ENCODE measurements at regions not wholly inside any gene's neighbourhood (a gene's known extent, or its start where the extent isn't known, plus 50 kb on each side); places are given as distances from the start of the nearest gene placed in this dataset. TPM values are rescaled to one million over a fixed set of nuclear protein-coding genes. Genes with fewer than 3 reads are reported as not detected.
"Not testable (repeated sequence)": the region's sequence is repeated elsewhere in the genome, so short reads cannot be mapped to it uniquely, and the experiment has no call there.

- FAIRE-seq; BruUV-seq (replicated peaks); H3K36me3 ChIP-seq (ENCODE audit: control insufficient read depth in 2 of 2, extremely low read depth in 1 of 2, insufficient read depth in 2 of 2, low read length in 2 of 2); H3K4me1 ChIP-seq (ENCODE audit: control insufficient read depth, extremely low read depth, insufficient read depth, low read length); H3K9ac ChIP-seq (replicated peaks; ENCODE audit: extremely low read depth, insufficient read depth, low read length); CTCF ChIA-PET; H3K27ac ChIP-seq (ENCODE audit: insufficient read depth, low read depth, low read length); dilution Hi-C loops (cut with MboI; ENCODE audit: extremely low pct_ligation_motif_present, low sequenced_read_pairs); H3K9me3 ChIP-seq (replicated peaks; ENCODE audit: control insufficient read depth, insufficient read depth, low read length); POLR2A ChIA-PET; H3K79me2 ChIP-seq (ENCODE audit: control insufficient read depth, insufficient read depth, low read length); DNase-seq (ENCODE audit: low read depth, low spot score); intact Hi-C loops (cut with micrococcal nuclease); H3K4me2 ChIP-seq (ENCODE audit: insufficient read depth, low read length); H2AFZ ChIP-seq (ENCODE audit: low read depth, low read length); H3K9me1 ChIP-seq (replicated peaks; ENCODE audit: control insufficient read depth, extremely low read depth, insufficient read depth, low read length); H4K20me1 ChIP-seq (replicated peaks; ENCODE audit: control insufficient read depth, extremely low read depth, insufficient read depth, low read length); H3K4me3 ChIP-seq (replicated peaks in 1 of 3; ENCODE audit: insufficient read depth in 1 of 3, low read depth in 1 of 3, low read length in 3 of 3); H3K27me3 ChIP-seq (ENCODE audit: control insufficient read depth in 2 of 2, insufficient read depth in 2 of 2, low read length in 2 of 2): not testable (repeated sequence)
Observed at GRCh38 chr5:50607456-50607855, 59.0 kb upstream of the PARP8 start.

- H4K20me1 ChIP-seq (replicated peaks; ENCODE audit: control insufficient read depth, extremely low read depth, insufficient read depth, low read length); H3K79me2 ChIP-seq (ENCODE audit: control insufficient read depth, insufficient read depth, low read length); H3K9ac ChIP-seq (replicated peaks; ENCODE audit: extremely low read depth, insufficient read depth, low read length); H3K27me3 ChIP-seq (ENCODE audit: control insufficient read depth in 2 of 2, insufficient read depth in 2 of 2, low read length in 2 of 2); BruUV-seq (replicated peaks); H2AFZ ChIP-seq (ENCODE audit: low read depth, low read length); H3K36me3 ChIP-seq (ENCODE audit: control insufficient read depth in 2 of 2, extremely low read depth in 1 of 2, insufficient read depth in 2 of 2, low read length in 2 of 2); H3K4me2 ChIP-seq (ENCODE audit: insufficient read depth, low read length); H3K4me1 ChIP-seq (ENCODE audit: control insufficient read depth, extremely low read depth, insufficient read depth, low read length); dilution Hi-C loops (cut with MboI; ENCODE audit: extremely low pct_ligation_motif_present, low sequenced_read_pairs); intact Hi-C loops (cut with micrococcal nuclease); H3K4me3 ChIP-seq (replicated peaks in 1 of 3; ENCODE audit: insufficient read depth in 1 of 3, low read depth in 1 of 3, low read length in 3 of 3); FAIRE-seq; DNase-seq (ENCODE audit: low read depth, low spot score); POLR2A ChIA-PET; CTCF ChIA-PET; H3K27ac ChIP-seq (ENCODE audit: insufficient read depth, low read depth, low read length); H3K9me1 ChIP-seq (replicated peaks; ENCODE audit: control insufficient read depth, extremely low read depth, insufficient read depth, low read length); H3K9me3 ChIP-seq (replicated peaks; ENCODE audit: control insufficient read depth, insufficient read depth, low read length): not testable (repeated sequence)
Observed at GRCh38 chr5:50607953-50608705, 58.3 kb upstream of the PARP8 start.

GRCh38 chr5:50613057-50613456, 53.4 kb upstream of the PARP8 start:
- H3K9me3 ChIP-seq (replicated peaks; ENCODE audit: control insufficient read depth, insufficient read depth, low read length); H3K79me2 ChIP-seq (ENCODE audit: control insufficient read depth, insufficient read depth, low read length); H3K9me1 ChIP-seq (replicated peaks; ENCODE audit: control insufficient read depth, extremely low read depth, insufficient read depth, low read length); H4K20me1 ChIP-seq (replicated peaks; ENCODE audit: control insufficient read depth, extremely low read depth, insufficient read depth, low read length); H3K9ac ChIP-seq (replicated peaks; ENCODE audit: extremely low read depth, insufficient read depth, low read length); dilution Hi-C loops (cut with MboI; ENCODE audit: extremely low pct_ligation_motif_present, low sequenced_read_pairs); POLR2A ChIA-PET; H3K36me3 ChIP-seq (ENCODE audit: control insufficient read depth in 2 of 2, extremely low read depth in 1 of 2, insufficient read depth in 2 of 2, low read length in 2 of 2); H3K4me1 ChIP-seq (ENCODE audit: control insufficient read depth, extremely low read depth, insufficient read depth, low read length); FAIRE-seq; H2AFZ ChIP-seq (ENCODE audit: low read depth, low read length); intact Hi-C loops (cut with micrococcal nuclease); CTCF ChIA-PET; H3K4me3 ChIP-seq (replicated peaks in 1 of 3; ENCODE audit: insufficient read depth in 1 of 3, low read depth in 1 of 3, low read length in 3 of 3); H3K4me2 ChIP-seq (ENCODE audit: insufficient read depth, low read length); DNase-seq (ENCODE audit: low read depth, low spot score); H3K27ac ChIP-seq (ENCODE audit: insufficient read depth, low read depth, low read length); BruUV-seq (replicated peaks); H3K27me3 ChIP-seq (ENCODE audit: control insufficient read depth in 2 of 2, insufficient read depth in 2 of 2, low read length in 2 of 2): not testable (repeated sequence)

Small RNA genes in the stretch of these regions (small RNA-seq; reads per million reads assigned to genes)
- gene AC112187.2 (ENCODE audit: insufficient read depth, insufficient read length, low read depth, low replicate concordance), result not detected

All from endothelial cell of umbilical vein (primary cell).